ENCODE measurements at regions not wholly inside any gene's neighbourhood (a gene's known extent, or its start where the extent isn't known, plus 50 kb on each side); places are given as distances from the start of the nearest gene placed in this dataset.
"Not testable (repeated sequence)": the region's sequence is repeated elsewhere in the genome, so short reads cannot be mapped to it uniquely, and the experiment has no call there.

DNA sequence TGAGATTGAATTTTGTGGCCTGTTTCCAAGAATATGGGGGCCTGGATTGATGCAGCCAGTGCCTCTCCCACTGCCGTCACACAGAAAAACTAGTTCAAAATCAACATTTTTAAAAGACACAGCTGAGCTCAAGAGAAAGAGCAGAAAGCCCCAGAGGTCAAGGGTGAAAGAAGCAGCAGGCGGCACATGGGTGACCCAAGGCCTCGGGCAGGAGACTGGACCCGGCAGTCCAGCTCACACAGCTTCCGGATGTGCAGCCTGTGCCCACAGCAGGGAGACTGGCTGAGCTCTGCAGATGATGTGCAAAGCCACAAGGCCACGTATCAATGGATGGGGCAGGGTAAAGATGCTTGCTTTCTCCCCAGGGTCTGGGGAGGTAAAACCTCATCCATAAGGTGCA lies 50.4 kb upstream of the RNF32 start:
- no peak for DNase-seq
- in situ Hi-C loops (cut with MboI; ENCODE audit: low pct_unique_long_range_greater_than_20kb, low sequenced_read_pairs), result no loop called here

DNA sequence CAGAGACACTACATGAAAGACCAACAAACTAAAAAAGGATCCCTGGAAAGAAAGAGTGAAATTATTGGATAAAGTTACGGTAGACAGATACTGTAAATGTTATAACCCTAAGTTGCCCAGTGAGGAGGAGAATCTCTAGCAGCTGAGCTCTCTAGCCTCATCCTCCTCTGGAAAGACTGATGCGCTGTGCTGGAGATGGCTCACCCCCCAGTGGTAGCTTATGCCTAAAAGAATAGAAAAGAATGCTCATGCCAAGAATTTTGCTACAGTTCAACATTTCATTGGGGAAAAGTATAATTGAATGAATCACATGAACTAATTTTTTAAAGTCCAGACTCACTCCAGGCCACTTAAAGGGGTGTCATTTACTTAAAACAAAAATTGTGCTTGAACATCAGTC lies 50.8 kb upstream of the RNF32 start:
- DNase-seq, result no peak
- in situ Hi-C loops (cut with MboI; ENCODE audit: low pct_unique_long_range_greater_than_20kb, low sequenced_read_pairs), result no loop called here

DNA sequence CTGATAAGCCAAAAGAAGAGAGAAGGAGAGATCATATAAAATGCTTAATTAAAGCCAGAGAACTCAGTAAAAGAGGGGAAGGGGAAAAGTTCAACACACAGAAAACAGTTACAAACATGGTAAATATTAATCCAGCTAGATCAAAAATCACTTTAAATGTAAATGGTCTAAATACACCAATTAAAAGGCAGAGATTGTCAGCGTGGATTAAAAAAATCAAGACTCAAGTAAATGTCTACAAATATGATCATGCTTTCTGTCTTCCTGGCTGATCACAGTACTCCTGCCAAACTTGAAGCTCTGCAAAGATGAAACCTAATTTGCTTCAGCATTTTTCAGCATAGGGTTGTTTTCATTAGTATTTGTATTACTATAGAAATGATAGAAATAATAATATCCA lies 54.6 kb upstream of the RNF32 start:
- in situ Hi-C loops (cut with MboI; ENCODE audit: low pct_unique_long_range_greater_than_20kb, low sequenced_read_pairs), result no loop called here
- DNase-seq, result no peak

DNA sequence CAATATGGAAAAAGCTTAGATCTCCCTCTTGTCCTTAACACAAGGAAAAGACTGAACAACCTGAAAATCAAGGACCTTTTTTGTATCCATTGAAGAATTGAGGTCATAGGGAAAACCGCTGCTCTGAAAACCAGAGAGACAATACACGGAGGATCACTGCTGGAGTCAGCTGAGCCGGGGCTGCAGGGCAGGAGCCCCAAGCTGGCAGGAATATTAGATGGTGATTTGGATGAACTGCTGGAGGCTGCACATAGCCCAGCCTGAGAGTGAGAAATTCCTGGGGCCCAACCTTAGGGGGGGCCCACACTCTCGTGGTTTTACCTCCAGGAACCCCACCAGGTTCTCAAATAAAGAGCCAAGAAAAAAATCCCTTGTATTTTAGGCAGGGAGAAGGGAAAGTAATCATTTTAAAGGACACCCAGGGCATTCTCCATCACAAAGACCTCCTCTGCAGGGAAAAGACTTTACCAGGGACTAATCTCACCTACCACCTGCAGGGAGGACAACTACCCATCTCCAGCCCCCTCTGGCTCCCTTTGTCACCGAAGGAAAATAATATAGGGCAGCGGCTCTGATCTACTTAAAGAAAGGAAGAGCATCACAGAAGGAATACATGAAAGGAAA lies 55.4 kb upstream of the RNF32 start:
- in situ Hi-C loops (cut with MboI; ENCODE audit: low pct_unique_long_range_greater_than_20kb, low sequenced_read_pairs), result no loop called here
- DNase-seq, result no peak

DNA sequence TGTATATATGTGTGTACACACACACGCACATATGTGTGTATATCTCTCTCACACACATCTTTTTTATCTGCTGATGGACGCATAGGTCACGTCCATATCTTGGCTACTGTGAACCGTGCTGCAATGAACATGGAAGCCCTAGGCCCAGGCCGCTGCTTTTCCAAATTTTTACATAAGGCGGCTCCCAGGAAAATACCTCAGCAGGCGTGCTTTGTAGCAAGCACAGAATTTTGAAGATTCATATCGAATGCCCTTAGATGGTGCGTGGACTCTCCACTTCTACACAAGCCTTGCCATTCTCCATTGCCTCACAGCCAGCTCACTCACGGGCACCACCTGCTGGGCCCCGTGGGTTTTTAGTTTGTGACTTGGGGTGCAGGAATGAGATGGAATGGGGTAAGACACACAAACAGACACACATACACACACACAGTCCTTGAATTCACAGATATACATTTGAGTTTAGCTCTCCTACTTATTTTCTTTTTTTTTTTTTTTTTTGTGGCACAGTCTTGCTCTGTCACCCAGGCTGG lies 57.9 kb upstream of the RNF32 start:
- DNase-seq, result no peak
- in situ Hi-C loops (cut with MboI; ENCODE audit: low pct_unique_long_range_greater_than_20kb, low sequenced_read_pairs), result no loop called here

DNA sequence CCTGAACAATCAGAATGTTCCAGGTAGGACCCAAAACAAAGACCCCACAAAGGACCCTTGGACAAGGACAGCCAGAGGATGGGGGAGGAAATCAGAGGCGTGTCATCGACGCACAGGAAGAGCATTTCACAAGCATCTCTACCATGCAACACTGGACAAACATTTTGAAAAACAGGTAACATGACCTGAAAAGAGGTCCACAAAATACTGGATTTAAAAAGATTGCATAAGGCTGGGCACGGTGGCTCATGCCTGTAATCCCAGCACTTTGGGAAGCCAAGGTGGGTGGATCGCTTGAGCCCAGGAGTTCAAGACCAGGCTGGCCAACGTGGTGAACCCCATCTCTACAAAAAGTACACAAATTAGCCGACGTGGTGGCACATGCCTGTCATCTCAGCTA lies 60.5 kb upstream of the RNF32 start:
- in situ Hi-C loops (cut with MboI; ENCODE audit: low pct_unique_long_range_greater_than_20kb, low sequenced_read_pairs), result no loop called here
- DNase-seq, result no peak

DNA sequence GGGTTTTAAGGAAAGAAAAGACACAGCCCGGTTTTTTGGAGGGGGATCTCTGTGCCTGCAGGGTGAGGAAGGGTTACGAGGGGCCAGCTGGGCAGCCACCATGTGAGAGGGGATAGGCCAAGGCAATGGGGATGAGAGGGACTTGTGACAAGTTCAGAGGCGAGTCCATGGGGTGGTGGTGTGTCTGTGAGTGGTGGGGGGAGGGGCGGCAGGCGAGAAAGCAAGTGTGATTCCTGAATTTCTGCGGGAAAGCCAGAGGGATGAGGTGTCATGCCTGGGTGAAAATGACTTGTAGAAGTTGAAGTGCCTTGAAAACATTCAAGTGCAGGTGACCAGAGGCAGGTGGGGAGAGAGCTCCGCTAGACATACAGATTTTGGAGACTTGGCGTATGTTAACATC lies 61.0 kb upstream of the RNF32 start:
- in situ Hi-C loops (cut with MboI; ENCODE audit: low pct_unique_long_range_greater_than_20kb, low sequenced_read_pairs), result no loop called here
- DNase-seq, result no peak

- DNase-seq, result no peak
Observed at GRCh38 chr7:156578978-156579430, 61.6 kb upstream of the RNF32 start.

GRCh38 chr7:156578578-156578940 lies 62.0 kb upstream of the RNF32 start:
- no peak for DNase-seq
- in situ Hi-C loops (cut with MboI; ENCODE audit: low pct_unique_long_range_greater_than_20kb, low sequenced_read_pairs), result no loop called here

More at GRCh38 chr7:156578978-156579430, 61.6 kb upstream of the RNF32 start:
- in situ Hi-C loops (cut with MboI; ENCODE audit: low pct_unique_long_range_greater_than_20kb, low sequenced_read_pairs), result no loop called here

- in situ Hi-C loops (cut with MboI; ENCODE audit: low pct_unique_long_range_greater_than_20kb, low sequenced_read_pairs), result no loop called here
- no peak for DNase-seq
Observed at GRCh38 chr7:156577645-156578577, 62.7 kb upstream of the RNF32 start.

DNA sequence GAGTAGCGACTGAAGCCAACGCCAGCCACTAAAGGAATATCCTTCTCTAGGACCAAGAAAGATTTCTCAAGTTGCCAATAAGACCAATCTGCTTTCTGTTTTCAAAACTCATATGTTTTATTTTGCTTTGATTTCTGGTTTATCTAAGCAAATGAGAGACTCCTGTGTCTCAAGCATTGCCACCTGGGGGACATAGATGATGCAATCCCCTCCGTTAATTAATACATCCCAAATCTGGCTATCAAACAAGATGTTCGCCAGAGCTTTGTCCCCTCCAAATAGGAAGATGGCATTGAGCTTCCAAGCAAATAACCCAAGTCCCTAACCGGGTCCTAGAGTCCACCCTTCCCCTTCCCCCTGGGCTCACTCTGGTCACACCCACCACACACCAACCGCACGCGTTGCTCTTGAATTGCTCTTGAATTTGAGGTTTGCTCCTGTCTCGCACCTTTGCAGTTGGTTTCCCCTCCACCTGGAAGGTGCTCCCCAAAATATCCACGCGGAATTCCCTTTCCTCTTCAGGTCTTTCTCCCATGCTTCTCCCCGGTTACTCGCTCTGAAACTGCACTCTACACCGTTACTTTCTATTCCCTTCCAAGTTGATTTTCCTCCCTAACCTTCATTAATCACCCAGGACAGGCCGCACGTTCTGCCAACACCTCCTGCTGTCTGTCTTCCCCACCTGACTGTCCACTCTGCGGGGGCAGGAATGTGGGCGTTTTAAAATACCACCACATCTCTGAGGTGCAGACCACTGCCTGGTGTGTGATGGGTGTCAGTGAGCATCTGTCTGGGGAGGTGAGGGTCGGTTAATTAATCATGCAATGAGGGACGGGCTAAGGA lies 64.1 kb upstream of the RNF32 start:
- DNase-seq, result no peak
- in situ Hi-C loops (cut with MboI; ENCODE audit: low pct_unique_long_range_greater_than_20kb, low sequenced_read_pairs), result no loop called here

DNA sequence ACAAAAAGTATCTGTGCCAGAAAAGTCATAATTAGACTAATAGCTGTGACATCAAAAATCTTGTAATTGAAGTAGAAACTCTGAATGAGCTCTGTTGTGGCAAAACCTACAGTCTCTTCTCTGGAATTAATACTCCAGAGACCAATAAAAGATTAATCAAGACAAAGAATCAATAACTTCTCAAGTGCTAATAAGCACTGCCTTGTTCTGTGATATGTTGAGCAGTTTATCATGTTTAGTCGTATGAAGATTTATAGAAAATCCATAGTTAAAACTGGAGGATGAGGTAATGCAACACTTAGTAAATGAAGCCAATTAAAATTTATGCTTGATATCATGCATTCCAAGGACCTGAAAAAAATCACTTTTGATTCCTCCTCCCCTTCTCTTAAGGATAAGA lies 72.3 kb upstream of the RNF32 start:
- no peak for DNase-seq
- in situ Hi-C loops (cut with MboI; ENCODE audit: low pct_unique_long_range_greater_than_20kb, low sequenced_read_pairs), result no loop called here

GRCh38 chr7:156566812-156567549 lies 73.6 kb upstream of the RNF32 start:
- in situ Hi-C loops (cut with MboI; ENCODE audit: low pct_unique_long_range_greater_than_20kb, low sequenced_read_pairs), result no loop called here
- DNase-seq, result no peak

DNA sequence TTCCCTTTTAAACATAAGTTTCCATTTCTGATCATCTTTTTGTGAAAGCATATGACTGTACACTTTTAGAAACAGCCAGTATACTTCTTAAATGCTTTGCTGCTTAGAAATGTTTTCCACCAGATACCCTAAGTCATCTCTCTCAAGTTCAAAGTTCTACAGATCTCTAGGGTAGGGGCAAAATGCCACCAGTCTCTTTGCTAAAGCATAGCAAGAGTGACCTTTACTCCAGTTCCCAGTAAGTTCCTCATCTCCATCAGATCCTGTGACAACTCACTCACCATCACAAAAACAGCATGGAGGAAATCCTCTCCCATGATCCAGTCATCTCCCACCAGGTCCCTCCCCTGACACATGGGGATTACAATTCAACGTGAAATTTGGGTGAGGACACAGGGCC lies 75.6 kb upstream of the RNF32 start:
- DNase-seq; in situ Hi-C loops (cut with MboI; ENCODE audit: low pct_unique_long_range_greater_than_20kb, low sequenced_read_pairs): not testable (repeated sequence)

DNA sequence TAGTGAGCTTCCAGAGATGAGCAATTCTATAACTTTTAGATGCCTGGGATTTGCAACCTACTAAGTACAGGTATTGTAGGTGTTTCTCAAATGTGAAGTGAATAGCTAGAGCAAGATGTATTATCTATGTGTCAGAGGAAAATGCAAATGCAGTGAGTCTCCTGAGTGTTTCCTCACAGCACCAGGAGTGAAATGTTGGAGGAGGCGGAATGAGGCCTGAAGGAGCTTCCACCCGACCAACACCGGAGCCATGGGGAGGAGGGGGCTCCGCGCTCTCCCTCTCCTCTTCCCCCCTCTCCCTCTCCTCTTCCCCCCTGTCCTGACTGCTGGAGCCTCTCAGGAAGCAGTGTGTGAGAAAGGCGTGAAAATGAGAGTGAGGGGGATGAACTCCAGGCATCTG lies 79.9 kb upstream of the RNF32 start:
- no peak for DNase-seq
- in situ Hi-C loops (cut with MboI; ENCODE audit: low pct_unique_long_range_greater_than_20kb, low sequenced_read_pairs), result no loop called here

DNA sequence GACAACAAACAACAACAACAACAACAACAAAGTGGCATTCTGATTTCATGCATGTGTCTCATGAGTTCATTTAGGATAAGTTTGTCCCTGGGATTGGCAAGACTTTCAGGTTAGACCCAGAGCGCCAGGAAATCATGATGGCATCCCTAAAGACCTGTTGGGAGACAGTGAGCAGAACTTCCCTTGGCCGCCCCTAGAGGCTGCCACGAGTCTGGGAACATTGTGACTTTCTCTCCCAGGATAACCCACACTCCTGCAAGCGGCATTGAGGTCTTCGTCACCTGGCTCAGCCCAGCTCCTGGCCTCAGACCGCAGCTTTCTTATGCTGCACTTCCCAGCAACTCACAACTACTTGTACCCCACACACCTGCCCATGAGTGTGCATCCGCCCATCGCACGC lies 80.5 kb upstream of the RNF32 start:
- no peak for DNase-seq
- in situ Hi-C loops (cut with MboI; ENCODE audit: low pct_unique_long_range_greater_than_20kb, low sequenced_read_pairs), result no loop called here

DNA sequence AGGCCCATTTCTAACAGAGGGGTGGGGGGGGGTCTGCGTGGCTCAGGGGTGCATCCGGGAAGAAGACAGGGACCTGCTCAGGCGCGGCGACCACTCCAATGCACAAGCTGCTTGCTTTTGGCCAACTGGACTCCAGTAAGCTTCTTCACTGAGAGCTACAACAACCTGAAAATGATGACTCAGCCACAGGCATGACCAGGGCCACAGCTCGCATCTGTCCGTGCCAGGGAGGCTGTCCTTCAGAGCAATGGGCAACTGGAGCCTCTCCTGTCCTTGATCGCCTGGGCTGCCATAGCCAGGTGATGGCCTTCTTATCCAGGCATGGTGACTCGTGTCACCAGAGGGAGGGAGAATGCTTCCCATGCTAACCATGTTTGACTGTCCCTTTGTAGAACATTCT lies 81.6 kb upstream of the RNF32 start:
- in situ Hi-C loops (cut with MboI; ENCODE audit: low pct_unique_long_range_greater_than_20kb, low sequenced_read_pairs), result no loop called here
- DNase-seq, result no peak

GRCh38 chr7:156558198-156558597 lies 82.4 kb upstream of the RNF32 start:
- in situ Hi-C loops (cut with MboI; ENCODE audit: low pct_unique_long_range_greater_than_20kb, low sequenced_read_pairs), result no loop called here

GRCh38 chr7:156556083-156556482 lies 84.5 kb upstream of the RNF32 start:
- no peak for DNase-seq
- in situ Hi-C loops (cut with MboI; ENCODE audit: low pct_unique_long_range_greater_than_20kb, low sequenced_read_pairs), result no loop called here

More at GRCh38 chr7:156558198-156558597, 82.4 kb upstream of the RNF32 start:
- no peak for DNase-seq

All from KBM-7 (cell line).